ENCODE measurements at regions not wholly inside any gene's neighbourhood (a gene's known extent, or its start where the extent isn't known, plus 50 kb on each side); places are given as distances from the start of the nearest gene placed in this dataset.

- BruUV-seq (replicated peaks), result no TSS peak
These were observed 385.2 kb downstream of the GASK1B start for GRCh38 chr4:157787618-157788017.

GRCh38 chr4:157781361-157781760 is 391.5 kb downstream of the GASK1B start:
- Histone ChIP-seq H3K4me2 (ENCODE audit: low read length) (no peak overlapping the region), H3K9me3 (ENCODE audit: low read length) (no peaks in the 10 kb centered on the region), H2AFZ (ENCODE audit: low read length) (no peak overlapping the region), H3K4me3 (ENCODE audit: low read depth, low read length, poor library complexity, severe bottlenecking) (no peak overlapping the region), H3K36me3 (ENCODE audit: insufficient read depth, low read length) (no peaks in the 10 kb centered on the region), H3K9me2 (ENCODE audit: insufficient read depth, low read length) (no peaks in the 10 kb centered on the region), H3K27ac (ENCODE audit: low read depth, low read length, poor library complexity, severe bottlenecking) (no peak overlapping the region), H4K20me1 (ENCODE audit: insufficient read depth, low read length) (no peaks in the 10 kb centered on the region), H3K79me2 (ENCODE audit: insufficient read depth, low read depth, low read length) (no peaks in the 10 kb centered on the region), H3K4me1 (ENCODE audit: insufficient read depth, low read length, poor library complexity, severe bottlenecking) (no peaks in the 10 kb centered on the region)
- no TSS peak for BruUV-seq (replicated peaks)
- POLR2A ChIA-PET, result interaction anchor here (0.7 kb wide), 2 partner anchors 191 to 1001 kb away, joined by 3 read pairs; no protein-coding TSS in a partner anchor
- CTCF ChIA-PET (ENCODE audit: unreplicated experiment), result no interaction called here
- TF ChIP-seq, protein P1, sequence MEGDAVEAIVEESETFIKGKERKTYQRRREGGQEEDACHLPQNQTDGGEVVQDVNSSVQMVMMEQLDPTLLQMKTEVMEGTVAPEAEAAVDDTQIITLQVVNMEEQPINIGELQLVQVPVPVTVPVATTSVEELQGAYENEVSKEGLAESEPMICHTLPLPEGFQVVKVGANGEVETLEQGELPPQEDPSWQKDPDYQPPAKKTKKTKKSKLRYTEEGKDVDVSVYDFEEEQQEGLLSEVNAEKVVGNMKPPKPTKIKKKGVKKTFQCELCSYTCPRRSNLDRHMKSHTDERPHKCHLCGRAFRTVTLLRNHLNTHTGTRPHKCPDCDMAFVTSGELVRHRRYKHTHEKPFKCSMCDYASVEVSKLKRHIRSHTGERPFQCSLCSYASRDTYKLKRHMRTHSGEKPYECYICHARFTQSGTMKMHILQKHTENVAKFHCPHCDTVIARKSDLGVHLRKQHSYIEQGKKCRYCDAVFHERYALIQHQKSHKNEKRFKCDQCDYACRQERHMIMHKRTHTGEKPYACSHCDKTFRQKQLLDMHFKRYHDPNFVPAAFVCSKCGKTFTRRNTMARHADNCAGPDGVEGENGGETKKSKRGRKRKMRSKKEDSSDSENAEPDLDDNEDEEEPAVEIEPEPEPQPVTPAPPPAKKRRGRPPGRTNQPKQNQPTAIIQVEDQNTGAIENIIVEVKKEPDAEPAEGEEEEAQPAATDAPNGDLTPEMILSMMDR (conservative IDR thresholded peaks at IDR 0.05; ENCODE audit: low read length), result no peak
- DNase-seq (ENCODE audit: low spot score), result no peak
- intact Hi-C loops (cut with micrococcal nuclease; ENCODE audit: unreplicated experiment), result no loop called here

More at GRCh38 chr4:157787618-157788017, 385.2 kb downstream of the GASK1B start:
- Histone ChIP-seq H3K4me1 (ENCODE audit: insufficient read depth, low read length, poor library complexity, severe bottlenecking) (no peaks in the 10 kb centered on the region), H3K79me2 (ENCODE audit: insufficient read depth, low read depth, low read length) (no peaks in the 10 kb centered on the region), H4K20me1 (ENCODE audit: insufficient read depth, low read length) (no peaks in the 10 kb centered on the region), H2AFZ (ENCODE audit: low read length) (no peak overlapping the region), H3K4me2 (ENCODE audit: low read length) (no peak overlapping the region), H3K36me3 (ENCODE audit: insufficient read depth, low read length) (no peaks in the 10 kb centered on the region), H3K9me3 (ENCODE audit: low read length) (no peaks in the 10 kb centered on the region), H3K4me3 (ENCODE audit: low read depth, low read length, poor library complexity, severe bottlenecking) (no peak overlapping the region), H3K9me2 (ENCODE audit: insufficient read depth, low read length) (no peaks in the 10 kb centered on the region), H3K27ac (ENCODE audit: low read depth, low read length, poor library complexity, severe bottlenecking) (no peak overlapping the region)
- POLR2A ChIA-PET, result no interaction called here
- TF ChIP-seq, protein P1 (conservative IDR thresholded peaks at IDR 0.05; ENCODE audit: low read length), result no peak
- no peak for TF ChIP-seq EZH2phosphoT487 (IDR thresholded peaks at IDR 0.05; ENCODE audit: borderline replicate concordance, low read depth, low read length)
- intact Hi-C loops (cut with micrococcal nuclease; ENCODE audit: unreplicated experiment), result no loop called here
- CTCF ChIA-PET (ENCODE audit: unreplicated experiment), result no interaction called here
- no peak for DNase-seq (ENCODE audit: low spot score)

- no TSS peak for BruUV-seq (replicated peaks)
- H3K4me3 ChIP-seq (ENCODE audit: low read depth, low read length, poor library complexity, severe bottlenecking), result no peak overlapping the region
- H3K9me2 ChIP-seq (ENCODE audit: insufficient read depth, low read length), result no peaks in the 10 kb centered on the region
- intact Hi-C loops (cut with micrococcal nuclease; ENCODE audit: unreplicated experiment), result no loop called here
- H3K27ac ChIP-seq (ENCODE audit: low read depth, low read length, poor library complexity, severe bottlenecking), result no peak overlapping the region
- DNase-seq (ENCODE audit: low spot score), result no peak
- H3K79me2 ChIP-seq (ENCODE audit: insufficient read depth, low read depth, low read length), result no peaks in the 10 kb centered on the region
- TF ChIP-seq, protein P1 (conservative IDR thresholded peaks at IDR 0.05; ENCODE audit: low read length), result no peak
- TF ChIP-seq EZH2phosphoT487 (IDR thresholded peaks at IDR 0.05; ENCODE audit: borderline replicate concordance, low read depth, low read length), result no peak
- H3K9me3 ChIP-seq (ENCODE audit: low read length), result no peaks in the 10 kb centered on the region
- POLR2A ChIA-PET, result interaction anchor here (0.6 kb wide), 1 partner anchor 811 kb away, joined by 3 read pairs; no protein-coding TSS in a partner anchor
- H4K20me1 ChIP-seq (ENCODE audit: insufficient read depth, low read length), result no peaks in the 10 kb centered on the region
- H3K36me3 ChIP-seq (ENCODE audit: insufficient read depth, low read length), result no peaks in the 10 kb centered on the region
- no peaks in the 10 kb centered on the region for H3K4me1 ChIP-seq (ENCODE audit: insufficient read depth, low read length, poor library complexity, severe bottlenecking)
- no peak overlapping the region for H3K4me2 ChIP-seq (ENCODE audit: low read length)
- H2AFZ ChIP-seq (ENCODE audit: low read length), result no peak overlapping the region
- CTCF ChIA-PET (ENCODE audit: unreplicated experiment), result no interaction called here
These were observed 393.7 kb downstream of the GASK1B start for GRCh38 chr4:157779081-157779480.
